OCI-LY7 (cell line): ENCODE measurements at regions not wholly inside any gene's neighbourhood (a gene's known extent, or its start where the extent isn't known, plus 50 kb on each side); places are given as distances from the start of the nearest gene placed in this dataset.

Source experiments
- BruUV-seq: library from RNA; stranded (reverse); fragments of 400-500 nt; replicated peaks from 2 replicates; lab custom pipeline; 2021; lab: Mats Ljungman, UMichigan
- CTCF ChIA-PET: fragments of 300-600 bp; sonication (Branson Sonifier 250); formaldehyde crosslinking; loops from one replicate; lab custom pipeline; 2022; ENCODE audit warnings: antibody characterized with exemption; ENCODE audit not compliant: unreplicated experiment; lab: Charles Lee
- POLR2A ChIA-PET: fragments of 300-600 bp; sonication (Branson Sonifier 250); formaldehyde crosslinking; loops from one replicate; lab custom pipeline; 2022; ENCODE audit warnings: antibody characterized with exemption; lab: Charles Lee
- DNase-seq: peaks from one replicate; pipeline ENCODE4 v3.0.0-alpha.2; 2015; ENCODE audit warnings: low spot score
- H2AFZ ChIP-seq: fragments of 200-600 bp; sonication (generic), shearing (Covaris generic); 2 replicates; pipeline ENCODE4 v1.6.1; 2014; ENCODE audit warnings: mild to moderate bottlenecking, antibody characterized with exemption, low read length, moderate library complexity
- H3K27ac ChIP-seq: fragments of 200-600 bp; sonication (generic); 2 replicates; pipeline ENCODE4 v1.5.1; 2014; ENCODE audit warnings: mixed run types, low read depth, mild to moderate bottlenecking, moderate library complexity, low read length, inconsistent platforms; ENCODE audit not compliant: poor library complexity, severe bottlenecking
- H3K36me3 ChIP-seq: fragments of 200-600 bp; sonication (generic); 2 replicates; pipeline ENCODE4 v1.6.1; 2014; ENCODE audit warnings: mild to moderate bottlenecking, antibody characterized with exemption, low read length, moderate library complexity, mixed read lengths; ENCODE audit not compliant: insufficient read depth
- H3K4me1 ChIP-seq: fragments of 200-600 bp; sonication (generic); 2 replicates; pipeline ENCODE4 v1.5.1; 2014; ENCODE audit warnings: mild to moderate bottlenecking, low read length; ENCODE audit not compliant: insufficient read depth, poor library complexity, severe bottlenecking
- H3K4me2 ChIP-seq: fragments of 200-600 bp; sonication (generic); 2 replicates; pipeline ENCODE4 v1.6.1; 2014; ENCODE audit warnings: mild to moderate bottlenecking, low read length
- H3K4me3 ChIP-seq: fragments of 200-600 bp; sonication (generic); 2 replicates; pipeline ENCODE4 v1.5.1; 2014; ENCODE audit warnings: mild to moderate bottlenecking, low read depth, low read length; ENCODE audit not compliant: poor library complexity, severe bottlenecking
- H3K79me2 ChIP-seq: fragments of 200-600 bp; sonication (generic); 2 replicates; pipeline ENCODE4 v1.6.1; 2016; ENCODE audit warnings: low read depth, mild to moderate bottlenecking, low read length, moderate library complexity, mixed read lengths; ENCODE audit not compliant: insufficient read depth
- H3K9me2 ChIP-seq: fragments of 200-600 bp; sonication (generic); 2 replicates; pipeline ENCODE4 v1.6.1; 2016; ENCODE audit warnings: mild to moderate bottlenecking, low read length, mixed read lengths; ENCODE audit not compliant: insufficient read depth
- H3K9me3 ChIP-seq: fragments of 200-600 bp; sonication (generic); 2 replicates; pipeline ENCODE4 v1.6.1; 2014; ENCODE audit warnings: mild to moderate bottlenecking, mixed run types, low read length, mixed read lengths
- H4K20me1 ChIP-seq: fragments of 200-600 bp; sonication (generic); 2 replicates; pipeline ENCODE4 v1.6.1; 2014; ENCODE audit warnings: mild to moderate bottlenecking, antibody characterized with exemption, low read length, moderate library complexity, mixed read lengths; ENCODE audit not compliant: insufficient read depth
- CTCF ChIP-seq: fragments of 200-600 bp; sonication (generic); conservative IDR thresholded peaks from 2 replicates; pipeline ENCODE4 v1.5.1; 2014; ENCODE audit warnings: mild to moderate bottlenecking, antibody characterized with exemption, low read length, moderate library complexity, mixed read lengths
- EZH2phosphoT487 ChIP-seq: fragments of 200-600 bp; sonication (generic); IDR thresholded peaks from 2 replicates; pipeline ENCODE4 v1.6.1; 2018; ENCODE audit warnings: low read depth, borderline replicate concordance, mild to moderate bottlenecking, mixed run types, antibody characterized with exemption, low read length, moderate library complexity, mixed read lengths
- intact Hi-C: fragments of 100-400 bp; cut with micrococcal nuclease; formaldehyde crosslinking; loops from one replicate; pipeline ENCODE4 v1.10.0; 2022; ENCODE audit not compliant: unreplicated experiment

- no peak overlapping the region for H2AFZ ChIP-seq
- no TSS peak for BruUV-seq
- DNase-seq, result no peak
- no peak overlapping the region for H3K4me3 ChIP-seq
- H3K4me2 ChIP-seq, result no peak overlapping the region
- POLR2A ChIA-PET, result interaction anchor here (0.6 kb wide), 1 partner anchor 505 kb away, joined by 3 read pairs; no protein-coding TSS in a partner anchor
- no peaks in the 10 kb centered on the region for H3K79me2 ChIP-seq
- no peak overlapping the region for H3K27ac ChIP-seq
- no peaks in the 10 kb centered on the region for H3K9me2 ChIP-seq
- TF ChIP-seq EZH2phosphoT487 (no peak), CTCF (no peak)
- H3K9me3 ChIP-seq, result no peaks in the 10 kb centered on the region
- no peaks in the 10 kb centered on the region for H3K4me1 ChIP-seq
- CTCF ChIA-PET, result no interaction called here
- intact Hi-C loops, result no loop called here
- no peaks in the 10 kb centered on the region for H4K20me1 ChIP-seq
- no peaks in the 10 kb centered on the region for H3K36me3 ChIP-seq
Measured at GRCh38 chr5:51096859-51097258, 286.4 kb upstream of the ISL1 start.

DNA sequence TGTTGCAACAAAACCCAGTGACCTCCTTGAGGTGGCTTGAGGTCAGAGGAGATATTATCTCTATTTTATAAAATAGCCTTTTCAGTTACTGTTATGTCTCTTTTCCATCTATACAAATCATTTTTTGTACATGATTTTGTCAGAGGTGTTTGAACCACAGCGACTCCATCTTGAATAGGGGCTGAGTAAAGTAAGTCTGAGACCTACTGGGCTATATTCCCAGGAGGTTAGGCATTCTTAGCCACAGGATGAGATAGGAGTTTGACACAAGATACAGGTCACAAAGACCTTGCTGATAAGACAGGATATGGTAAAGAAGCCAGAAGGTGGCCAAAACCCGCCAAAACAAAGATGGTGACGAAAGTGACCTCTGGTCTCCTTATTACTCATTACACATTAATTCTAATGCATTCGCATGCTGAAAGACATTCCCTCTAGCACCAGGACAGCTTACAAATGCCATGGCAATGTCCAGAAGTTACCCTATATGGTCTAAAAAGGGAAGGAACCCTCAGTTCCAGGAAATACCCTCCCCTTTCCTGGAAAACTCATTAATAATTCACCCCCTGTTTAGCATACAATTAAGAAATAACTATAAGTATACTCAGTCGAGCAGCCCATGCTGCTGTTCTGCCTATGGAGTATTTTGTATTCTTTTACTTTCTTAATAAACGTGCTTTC is 283.9 kb upstream of the ISL1 start:
- ChIA-PET POLR2A (no interaction called here), CTCF (no interaction called here)
- H3K27ac ChIP-seq, result no peak overlapping the region
- H3K36me3 ChIP-seq, result no peaks in the 10 kb centered on the region
- no peaks in the 10 kb centered on the region for H3K79me2 ChIP-seq
- no peaks in the 10 kb centered on the region for H3K9me2 ChIP-seq
- no peaks in the 10 kb centered on the region for H3K4me1 ChIP-seq
- H2AFZ ChIP-seq, result no peak overlapping the region
- H4K20me1 ChIP-seq, result no peaks in the 10 kb centered on the region
- no peak overlapping the region for H3K4me2 ChIP-seq
- H3K4me3 ChIP-seq, result no peak overlapping the region
- H3K9me3 ChIP-seq, result no peaks in the 10 kb centered on the region
- intact Hi-C loops, result no loop called here
- TF ChIP-seq EZH2phosphoT487 (no peak), CTCF (no peak)
- no TSS peak for BruUV-seq
- no peak for DNase-seq

GRCh38 chr5:51104556-51104955 is 278.7 kb upstream of the ISL1 start:
- CTCF ChIA-PET, result no interaction called here
- Histone ChIP-seq H3K4me1 (no peaks in the 10 kb centered on the region), H3K4me3 (no peak overlapping the region), H3K9me2 (no peaks in the 10 kb centered on the region), H3K4me2 (no peak overlapping the region), H3K79me2 (no peaks in the 10 kb centered on the region), H3K36me3 (no peaks in the 10 kb centered on the region), H4K20me1 (no peaks in the 10 kb centered on the region), H3K27ac (no peak overlapping the region), H3K9me3 (no peaks in the 10 kb centered on the region), H2AFZ (no peak overlapping the region)
- BruUV-seq, result no TSS peak
- POLR2A ChIA-PET, result no interaction called here
- no peak for TF ChIP-seq EZH2phosphoT487
- no peak for TF ChIP-seq CTCF
- intact Hi-C loops, result no loop called here
- DNase-seq, result no peak
